Parathyroid adenoma (tissue), 2 donors: ENCODE measurements at regions not wholly inside any gene's neighbourhood (a gene's known extent, or its start where the extent isn't known, plus 50 kb on each side); places are given as distances from the start of the nearest gene placed in this dataset.

ENCODE experiments used
- H2AFZ ChIP-seq: fragments of 300-600 bp; sonication (generic); one replicate; pipeline ENCODE4 v1.7.0; 2017; ENCODE audit warnings: antibody characterized with exemption, mild to moderate bottlenecking
- H3K27ac ChIP-seq: fragments of 300-600 bp; sonication (generic); one replicate; pipeline ENCODE4 v1.7.0; 2017
- H3K27me3 ChIP-seq: fragments of 300-600 bp; sonication (generic); one replicate; pipeline ENCODE4 v1.7.0; 2017; ENCODE audit warnings: low read length; ENCODE audit not compliant: control insufficient read depth, insufficient read depth
- H3K36me3 ChIP-seq: fragments of 300-600 bp; sonication (generic); one replicate; pipeline ENCODE4 v1.7.0; 2017; ENCODE audit warnings: low read length; ENCODE audit not compliant: control insufficient read depth, insufficient read depth
- H3K4me1 ChIP-seq: fragments of 300-600 bp; sonication (generic); one replicate; pipeline ENCODE4 v1.7.0; 2017; ENCODE audit warnings: control low read depth
- H3K4me2 ChIP-seq: fragments of 300-600 bp; sonication (generic); one replicate; pipeline ENCODE4 v1.7.0; 2017; ENCODE audit warnings: low read length
- H3K4me3 ChIP-seq: fragments of 300-600 bp; sonication (generic); one replicate; pipeline ENCODE4 v1.7.0; 2017; ENCODE audit warnings: low read depth, low read length
- H3K79me2 ChIP-seq: fragments of 300-600 bp; sonication (generic); one replicate; pipeline ENCODE4 v1.7.0; 2017; ENCODE audit warnings: control low read depth
- H3K9ac ChIP-seq: fragments of 300-600 bp; sonication (generic); one replicate; pipeline ENCODE4 v1.7.0; 2017; ENCODE audit warnings: mild to moderate bottlenecking
- H3K9me3 ChIP-seq: fragments of 300-600 bp; sonication (generic); one replicate; pipeline ENCODE4 v1.7.0; 2017; ENCODE audit warnings: low read length; ENCODE audit not compliant: control insufficient read depth
- TF ChIP-seq, protein P1 (sequence below): fragments of 300-600 bp; sonication (generic); IDR thresholded peaks from one replicate; pipeline ENCODE4 v1.7.0; 2017; ENCODE audit warnings: antibody characterized with exemption, mild to moderate bottlenecking
- donor health status: primary hyperparathyroidism.

DNA sequence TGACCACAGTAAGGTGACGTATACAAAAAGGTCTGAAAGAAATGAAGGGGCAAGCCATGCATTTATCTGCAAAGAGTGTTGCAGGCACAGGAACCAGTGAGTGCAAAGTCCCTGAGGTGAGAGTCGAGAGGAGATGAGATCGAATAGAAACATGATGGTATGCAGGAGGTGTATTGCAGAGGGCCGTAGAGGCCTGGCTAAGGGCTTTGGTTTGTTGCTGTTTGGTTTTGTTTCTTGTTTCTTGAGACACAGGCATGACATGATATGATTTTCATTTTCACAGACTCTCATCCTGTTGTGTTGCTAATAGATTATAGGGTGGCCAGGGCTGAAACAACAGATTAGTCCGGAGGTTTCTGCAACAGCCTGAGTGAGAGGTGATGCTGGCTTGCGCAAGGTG is 80.4 kb downstream of the HSPH1 start:
- Histone ChIP-seq H2AFZ (no peak overlapping the region), H3K27me3 (no peaks in the 10 kb centered on the region), H3K79me2 (no peaks in the 10 kb centered on the region)

GRCh38 chr13:31074756-31075155 is 86.9 kb downstream of the HSPH1 start:
- H3K36me3 ChIP-seq: no peaks in the 10 kb centered on the region
- H3K27ac ChIP-seq: no peak overlapping the region

More for the DNA sequence above, 80.4 kb downstream of the HSPH1 start:
- no peak overlapping the region for H3K9ac ChIP-seq
- no peak overlapping the region for H3K4me3 ChIP-seq
- H3K4me1 ChIP-seq: no peaks in the 10 kb centered on the region
- TF ChIP-seq, protein P1, sequence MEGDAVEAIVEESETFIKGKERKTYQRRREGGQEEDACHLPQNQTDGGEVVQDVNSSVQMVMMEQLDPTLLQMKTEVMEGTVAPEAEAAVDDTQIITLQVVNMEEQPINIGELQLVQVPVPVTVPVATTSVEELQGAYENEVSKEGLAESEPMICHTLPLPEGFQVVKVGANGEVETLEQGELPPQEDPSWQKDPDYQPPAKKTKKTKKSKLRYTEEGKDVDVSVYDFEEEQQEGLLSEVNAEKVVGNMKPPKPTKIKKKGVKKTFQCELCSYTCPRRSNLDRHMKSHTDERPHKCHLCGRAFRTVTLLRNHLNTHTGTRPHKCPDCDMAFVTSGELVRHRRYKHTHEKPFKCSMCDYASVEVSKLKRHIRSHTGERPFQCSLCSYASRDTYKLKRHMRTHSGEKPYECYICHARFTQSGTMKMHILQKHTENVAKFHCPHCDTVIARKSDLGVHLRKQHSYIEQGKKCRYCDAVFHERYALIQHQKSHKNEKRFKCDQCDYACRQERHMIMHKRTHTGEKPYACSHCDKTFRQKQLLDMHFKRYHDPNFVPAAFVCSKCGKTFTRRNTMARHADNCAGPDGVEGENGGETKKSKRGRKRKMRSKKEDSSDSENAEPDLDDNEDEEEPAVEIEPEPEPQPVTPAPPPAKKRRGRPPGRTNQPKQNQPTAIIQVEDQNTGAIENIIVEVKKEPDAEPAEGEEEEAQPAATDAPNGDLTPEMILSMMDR: no peak
- H3K36me3 ChIP-seq: no peaks in the 10 kb centered on the region
- no peaks in the 10 kb centered on the region for H3K9me3 ChIP-seq
- H3K4me2 ChIP-seq: no peak overlapping the region
- no peak overlapping the region for H3K27ac ChIP-seq

DNA sequence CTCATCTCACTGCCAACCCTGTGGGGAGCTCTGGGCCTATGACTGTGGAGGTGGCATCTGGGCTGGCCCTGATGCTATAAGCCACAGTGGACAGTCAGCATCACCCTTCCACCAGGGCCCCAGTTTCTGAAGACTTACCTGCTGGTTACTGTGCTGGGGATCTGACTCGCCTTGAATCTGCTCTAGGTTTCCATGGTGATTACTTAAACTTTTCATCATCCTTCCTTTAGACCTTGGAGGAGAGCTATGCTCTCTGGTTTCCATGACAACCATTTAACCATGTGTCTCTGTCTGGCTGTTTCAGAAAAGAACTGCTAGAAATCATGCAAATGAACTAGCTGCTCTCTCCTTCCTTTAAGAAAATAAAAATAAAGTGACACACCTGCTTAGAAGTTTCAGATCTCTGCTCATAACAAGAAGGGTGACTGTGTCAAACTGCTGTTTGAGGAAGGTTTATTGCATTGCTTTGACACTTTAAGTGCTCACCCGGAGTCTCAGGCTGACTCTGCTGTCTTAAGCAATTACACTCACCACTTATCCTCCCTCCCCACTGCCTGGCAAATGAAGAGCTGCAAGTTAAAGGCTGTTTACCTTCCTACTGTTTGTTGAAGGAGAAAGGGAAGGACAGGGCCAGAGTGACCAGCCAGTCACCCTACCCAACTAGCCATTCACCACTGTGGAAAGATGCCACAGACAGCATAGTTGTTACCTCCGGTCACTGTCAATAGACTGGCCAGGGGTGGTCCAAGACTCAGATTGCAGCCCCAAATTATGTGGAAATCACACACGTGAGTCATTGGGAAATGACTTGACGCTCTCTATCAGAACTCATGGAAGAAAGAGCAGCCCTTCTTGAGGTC is 87.6 kb downstream of the HSPH1 start:
- no peak overlapping the region for H3K9ac ChIP-seq
- no peaks in the 10 kb centered on the region for H3K27me3 ChIP-seq
- H3K79me2 ChIP-seq: no peaks in the 10 kb centered on the region
- no peak overlapping the region for H3K4me2 ChIP-seq
- H3K4me3 ChIP-seq: no peak overlapping the region
- H3K9me3 ChIP-seq: no peaks in the 10 kb centered on the region
- TF ChIP-seq, protein P1: no peak
- H3K4me1 ChIP-seq: peaks cover 2% of the 10 kb centered on the region
- H3K27ac ChIP-seq: no peak overlapping the region
- H2AFZ ChIP-seq: no peak overlapping the region
- H3K36me3 ChIP-seq: no peaks in the 10 kb centered on the region

More at GRCh38 chr13:31074756-31075155, 86.9 kb downstream of the HSPH1 start:
- H3K4me1 ChIP-seq: peaks cover 2% of the 10 kb centered on the region
- H2AFZ ChIP-seq: no peak overlapping the region
- TF ChIP-seq, protein P1: no peak
- no peak overlapping the region for H3K4me3 ChIP-seq
- no peak overlapping the region for H3K4me2 ChIP-seq
- no peaks in the 10 kb centered on the region for H3K79me2 ChIP-seq
- H3K9ac ChIP-seq: no peak overlapping the region
- no peaks in the 10 kb centered on the region for H3K27me3 ChIP-seq
- no peaks in the 10 kb centered on the region for H3K9me3 ChIP-seq

- no peak overlapping the region for H3K9ac ChIP-seq
- no peaks in the 10 kb centered on the region for H3K36me3 ChIP-seq
- H3K27me3 ChIP-seq: no peaks in the 10 kb centered on the region
- peaks cover 2% of the 10 kb centered on the region for H3K4me1 ChIP-seq
- TF ChIP-seq, protein P1: no peak
- H3K9me3 ChIP-seq: no peaks in the 10 kb centered on the region
- H3K4me2 ChIP-seq: no peak overlapping the region
- no peak overlapping the region for H2AFZ ChIP-seq
- H3K79me2 ChIP-seq: no peaks in the 10 kb centered on the region
- H3K27ac ChIP-seq: no peak overlapping the region
- no peak overlapping the region for H3K4me3 ChIP-seq
Observed at GRCh38 chr13:31072041-31072440, 89.7 kb downstream of the HSPH1 start.
